Neural cell (in vitro differentiated cells): ENCODE measurements at regions not wholly inside any gene's neighbourhood (a gene's known extent, or its start where the extent isn't known, plus 50 kb on each side); places are given as distances from the start of the nearest gene placed in this dataset.

Source experiments
- H2AFZ ChIP-seq: fragments of 200-600, 300-800 bp; sonication (generic), shearing (Covaris generic); 2 replicates; pipeline ENCODE4 v1.6.0; 2014; ENCODE audit warnings: low read depth, mild to moderate bottlenecking, antibody characterized with exemption, low read length, moderate library complexity
- H3F3A ChIP-seq: fragments of 200-600 bp; shearing (Covaris generic); 2 replicates; pipeline ENCODE4 v1.6.1; 2016; ENCODE audit warnings: mild to moderate bottlenecking, moderate library complexity, mixed read lengths, antibody characterized with exemption, low read length; ENCODE audit not compliant: insufficient read depth, poor library complexity, severe bottlenecking
- H3K27ac ChIP-seq: fragments of 200-600, 300-800 bp; sonication (generic), shearing (Covaris generic); 2 replicates; pipeline ENCODE4 v1.5.1; 2014; ENCODE audit warnings: mild to moderate bottlenecking, low read length, moderate library complexity
- H3K27me3 ChIP-seq: fragments of 300-800, 200-600 bp; sonication (generic), shearing (Covaris generic); 2 replicates; pipeline ENCODE4 v1.6.0; 2014; ENCODE audit warnings: mild to moderate bottlenecking, low read depth, low read length, moderate library complexity; ENCODE audit not compliant: insufficient read depth
- H3K36me3 ChIP-seq: fragments of 300-800, 200-600 bp; sonication (generic), shearing (Covaris generic); 2 replicates; pipeline ENCODE4 v1.5.1; 2014; ENCODE audit warnings: mild to moderate bottlenecking, antibody characterized with exemption, low read length, moderate library complexity; ENCODE audit not compliant: insufficient read depth
- H3K4me2 ChIP-seq: fragments of 300-800, 200-600 bp; sonication (generic), shearing (Covaris generic); 2 replicates; pipeline ENCODE4 v1.6.0; 2014; ENCODE audit warnings: mild to moderate bottlenecking, low read length
- H3K4me3 ChIP-seq: fragments of 300-800, 200-600 bp; sonication (generic), shearing (Covaris generic); 2 replicates; pipeline ENCODE4 v1.5.1; 2014; ENCODE audit warnings: mild to moderate bottlenecking, low read length, moderate library complexity
- H3K79me2 ChIP-seq: fragments of 200-600 bp; shearing (Covaris generic); replicated peaks from 2 replicates; pipeline ENCODE4 v1.6.0; 2014; ENCODE audit warnings: mild to moderate bottlenecking, low read length, moderate library complexity; ENCODE audit not compliant: insufficient read depth
- H3K9ac ChIP-seq: fragments of 300-800, 200-600 bp; sonication (generic), shearing (Covaris generic); 2 replicates; pipeline ENCODE4 v1.6.1; 2016; ENCODE audit warnings: mild to moderate bottlenecking, low read length, mixed read lengths
- H3K9me2 ChIP-seq: fragments of 200-600 bp; shearing (Covaris generic); 2 replicates; pipeline ENCODE4 v1.6.1; 2016; ENCODE audit warnings: mild to moderate bottlenecking, low read length, mixed read lengths; ENCODE audit not compliant: insufficient read depth
- H3K9me3 ChIP-seq: fragments of 200-600, 300-800 bp; sonication (generic), shearing (Covaris generic); 2 replicates; pipeline ENCODE4 v1.6.1; 2016; ENCODE audit warnings: mild to moderate bottlenecking, mixed run types, low read length, moderate library complexity, mixed read lengths
- H4K20me1 ChIP-seq: fragments of 200-600 bp; shearing (Covaris generic); 2 replicates; pipeline ENCODE4 v1.6.1; 2016; ENCODE audit warnings: mild to moderate bottlenecking, mixed run types; ENCODE audit not compliant: insufficient read depth
- CTCF ChIP-seq: fragments of 450-650 bp; IDR thresholded peaks from 2 replicates; pipeline ENCODE4 v1.5.1; 2014; ENCODE audit warnings: antibody characterized with exemption, mild to moderate bottlenecking, moderate library complexity; ENCODE audit not compliant: poor library complexity, severe bottlenecking
- EP300 ChIP-seq: fragments of 450-650 bp; conservative IDR thresholded peaks from 2 replicates; pipeline ENCODE4 v1.6.1; 2014; ENCODE audit warnings: antibody characterized with exemption, mild to moderate bottlenecking, moderate library complexity; ENCODE audit not compliant: poor library complexity, severe bottlenecking
- EZH2 ChIP-seq: fragments of 200-600, 300-800 bp; shearing (Covaris generic), sonication (generic); IDR thresholded peaks from 2 replicates; pipeline ENCODE4 v1.6.1; 2014; ENCODE audit warnings: antibody characterized with exemption, low read length, borderline replicate concordance, mild to moderate bottlenecking; ENCODE audit not compliant: insufficient read depth, poor library complexity, severe bottlenecking
- MXI1 ChIP-seq: fragments of 450-650 bp; conservative IDR thresholded peaks from 2 replicates; pipeline ENCODE4 v1.6.1; 2014; ENCODE audit warnings: antibody characterized with exemption, mild to moderate bottlenecking; ENCODE audit not compliant: poor library complexity, severe bottlenecking
- POLR2AphosphoS5 ChIP-seq: IDR thresholded peaks from 2 replicates; pipeline ENCODE4 v1.6.1; 2012
- RAD21 ChIP-seq: fragments of 450-650 bp; conservative IDR thresholded peaks from 2 replicates; pipeline ENCODE4 v1.6.1; 2014; ENCODE audit warnings: antibody characterized with exemption, mild to moderate bottlenecking, moderate library complexity
- REST ChIP-seq: IDR thresholded peaks from 2 replicates; pipeline ENCODE4 v1.6.1; 2012; ENCODE audit warnings: borderline replicate concordance
- SMC3 ChIP-seq: fragments of 450-650 bp; conservative IDR thresholded peaks from 2 replicates; pipeline ENCODE4 v1.6.1; 2014; ENCODE audit warnings: antibody characterized with exemption, mild to moderate bottlenecking, moderate library complexity; ENCODE audit not compliant: poor library complexity
- TAF1 ChIP-seq: IDR thresholded peaks from 2 replicates; pipeline ENCODE4 v1.6.1; 2012; ENCODE audit warnings: low read depth

- H3K4me3 ChIP-seq, result no peak overlapping the region
- no peaks in the 10 kb centered on the region for H3F3A ChIP-seq
- H3K36me3 ChIP-seq, result no peaks in the 10 kb centered on the region
- TF ChIP-seq POLR2AphosphoS5 (no peak), RAD21 (no peak), EZH2 (no peak), MXI1 (no peak), SMC3 (no peak), CTCF (no peak), REST (no peak), TAF1 (no peak), EP300 (no peak)
- H3K4me2 ChIP-seq, result no peak overlapping the region
- H3K79me2 ChIP-seq, result no peaks in the 10 kb centered on the region
- H3K9me2 ChIP-seq, result no peaks in the 10 kb centered on the region
- H3K27ac ChIP-seq, result no peak overlapping the region
- H3K9ac ChIP-seq, result no peak overlapping the region
- no peaks in the 10 kb centered on the region for H3K27me3 ChIP-seq
- H3K9me3 ChIP-seq, result no peaks in the 10 kb centered on the region
- no peaks in the 10 kb centered on the region for H4K20me1 ChIP-seq
- H2AFZ ChIP-seq, result no peak overlapping the region
Measured at GRCh38 chr16:87188104-87188503, 129.1 kb downstream of the C16orf95 start.

- no peaks in the 10 kb centered on the region for H3K9me2 ChIP-seq
- H3K4me3 ChIP-seq, result no peak overlapping the region
- no peaks in the 10 kb centered on the region for H3K36me3 ChIP-seq
- no peak overlapping the region for H3K9ac ChIP-seq
- no peak for TF ChIP-seq EP300
- no peak for TF ChIP-seq EZH2
- TF ChIP-seq CTCF, result no peak
- TF ChIP-seq REST, result no peak
- no peak for TF ChIP-seq RAD21
- TF ChIP-seq SMC3, result no peak
- no peak for TF ChIP-seq TAF1
- no peak for TF ChIP-seq MXI1
- no peak for TF ChIP-seq POLR2AphosphoS5
- no peaks in the 10 kb centered on the region for H3K27me3 ChIP-seq
- H4K20me1 ChIP-seq, result no peaks in the 10 kb centered on the region
- H3K4me2 ChIP-seq, result no peak overlapping the region
- H3K79me2 ChIP-seq, result no peaks in the 10 kb centered on the region
- H3K9me3 ChIP-seq, result no peaks in the 10 kb centered on the region
- no peak overlapping the region for H3K27ac ChIP-seq
- H2AFZ ChIP-seq, result no peak overlapping the region
- no peaks in the 10 kb centered on the region for H3F3A ChIP-seq
Measured at GRCh38 chr16:87189426-87189825, 127.8 kb downstream of the C16orf95 start.
